WTC11 (cell line): ENCODE measurements at regions not wholly inside any gene's neighbourhood (a gene's known extent, or its start where the extent isn't known, plus 50 kb on each side); places are given as distances from the start of the nearest gene placed in this dataset.

ENCODE experiments used
- NR1H2 ChIP-seq: sonication (generic); formaldehyde crosslinking; IDR thresholded peaks from 2 replicates; pipeline ENCODE4 v1.9.0; 2021; ENCODE audit warnings: mild to moderate bottlenecking, moderate library complexity, missing genetic modification reagents
- SMAD3 ChIP-seq: sonication (generic); formaldehyde crosslinking; IDR thresholded peaks from 2 replicates; pipeline ENCODE4 v1.8.0; 2022; ENCODE audit warnings: missing genetic modification reagents, mild to moderate bottlenecking, borderline replicate concordance
- TP53 ChIP-seq: sonication (generic); formaldehyde crosslinking; IDR thresholded peaks from 2 replicates; pipeline ENCODE4 v1.8.1; 2023; ENCODE audit warnings: mild to moderate bottlenecking, missing genetic modification reagents
- TF ChIP-seq, protein P1 (sequence below): sonication (generic); formaldehyde crosslinking; IDR thresholded peaks from 2 replicates; pipeline ENCODE4 v1.8.1; 2022; ENCODE audit warnings: mild to moderate bottlenecking, missing genetic modification reagents, moderate library complexity, borderline replicate concordance
- TF ChIP-seq, protein P2 (sequence below): fragments of 200-600 bp; IDR thresholded peaks from 2 replicates; pipeline ENCODE4 v1.8.0; 2022; ENCODE audit warnings: antibody characterized with exemption
- TF ChIP-seq, protein P3 (sequence below): sonication (generic); formaldehyde crosslinking; IDR thresholded peaks from 2 replicates; pipeline ENCODE4 v1.8.1; 2023; ENCODE audit warnings: mild to moderate bottlenecking, missing genetic modification reagents, moderate library complexity
- TF ChIP-seq, protein P4 (sequence below): sonication (generic); formaldehyde crosslinking; IDR thresholded peaks from 2 replicates; pipeline ENCODE4 v1.8.1; 2023; ENCODE audit warnings: mild to moderate bottlenecking, missing genetic modification reagents
- TF ChIP-seq, protein P5 (sequence below): sonication (generic); formaldehyde crosslinking; IDR thresholded peaks from 2 replicates; pipeline ENCODE4 v1.8.1; 2023; ENCODE audit warnings: mild to moderate bottlenecking, missing genetic modification reagents, moderate library complexity
- TF ChIP-seq, protein P6 (sequence below): sonication (generic); formaldehyde crosslinking; conservative IDR thresholded peaks from 2 replicates; pipeline ENCODE4 v1.8.1; 2022; ENCODE audit warnings: mild to moderate bottlenecking, missing genetic modification reagents
- TF ChIP-seq, protein P7 (sequence below): sonication (generic); formaldehyde crosslinking; IDR thresholded peaks from 2 replicates; pipeline ENCODE4 v1.8.1; 2022; ENCODE audit warnings: low read depth, missing genetic modification reagents, borderline replicate concordance
- TF ChIP-seq, protein P8 (sequence below): sonication (generic); formaldehyde crosslinking; IDR thresholded peaks from 2 replicates; pipeline ENCODE4 v1.8.0; 2023; ENCODE audit warnings: missing genetic modification reagents, mild to moderate bottlenecking, borderline replicate concordance
- TF ChIP-seq, protein P9 (sequence below): fragments of 250-450 bp; sonication (Bioruptor Pico); IDR thresholded peaks from 2 replicates; pipeline ENCODE4 v1.9.0; 2021; ENCODE audit warnings: mild to moderate bottlenecking, borderline replicate concordance

DNA sequence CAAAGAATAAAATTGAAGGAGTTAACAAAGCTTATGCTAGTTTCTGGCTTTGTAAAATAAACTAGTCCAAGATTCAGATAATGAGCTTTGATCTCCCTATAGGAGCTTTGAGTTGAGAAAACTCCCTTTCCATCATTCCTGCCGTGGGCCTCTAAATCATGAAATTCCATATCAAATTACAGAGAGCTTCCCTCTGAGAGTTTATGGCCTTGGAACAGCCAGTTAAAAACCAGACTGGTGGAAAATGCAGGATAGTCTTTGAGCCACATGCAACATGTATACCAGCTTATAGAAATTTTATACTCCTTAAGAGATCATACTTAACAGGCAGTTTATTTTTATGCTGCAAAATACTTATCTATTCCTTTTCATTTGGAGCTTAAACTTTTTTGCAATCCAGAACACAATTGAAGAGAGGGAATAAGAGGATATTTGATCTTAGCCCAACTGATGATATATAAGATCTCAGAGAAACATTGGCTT lies 175.8 kb upstream of the ATP2B1 start:
- TF ChIP-seq, protein P1, sequence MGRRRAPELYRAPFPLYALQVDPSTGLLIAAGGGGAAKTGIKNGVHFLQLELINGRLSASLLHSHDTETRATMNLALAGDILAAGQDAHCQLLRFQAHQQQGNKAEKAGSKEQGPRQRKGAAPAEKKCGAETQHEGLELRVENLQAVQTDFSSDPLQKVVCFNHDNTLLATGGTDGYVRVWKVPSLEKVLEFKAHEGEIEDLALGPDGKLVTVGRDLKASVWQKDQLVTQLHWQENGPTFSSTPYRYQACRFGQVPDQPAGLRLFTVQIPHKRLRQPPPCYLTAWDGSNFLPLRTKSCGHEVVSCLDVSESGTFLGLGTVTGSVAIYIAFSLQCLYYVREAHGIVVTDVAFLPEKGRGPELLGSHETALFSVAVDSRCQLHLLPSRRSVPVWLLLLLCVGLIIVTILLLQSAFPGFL (CRISPR knock-in tag): no peak
- TF ChIP-seq, protein P2, sequence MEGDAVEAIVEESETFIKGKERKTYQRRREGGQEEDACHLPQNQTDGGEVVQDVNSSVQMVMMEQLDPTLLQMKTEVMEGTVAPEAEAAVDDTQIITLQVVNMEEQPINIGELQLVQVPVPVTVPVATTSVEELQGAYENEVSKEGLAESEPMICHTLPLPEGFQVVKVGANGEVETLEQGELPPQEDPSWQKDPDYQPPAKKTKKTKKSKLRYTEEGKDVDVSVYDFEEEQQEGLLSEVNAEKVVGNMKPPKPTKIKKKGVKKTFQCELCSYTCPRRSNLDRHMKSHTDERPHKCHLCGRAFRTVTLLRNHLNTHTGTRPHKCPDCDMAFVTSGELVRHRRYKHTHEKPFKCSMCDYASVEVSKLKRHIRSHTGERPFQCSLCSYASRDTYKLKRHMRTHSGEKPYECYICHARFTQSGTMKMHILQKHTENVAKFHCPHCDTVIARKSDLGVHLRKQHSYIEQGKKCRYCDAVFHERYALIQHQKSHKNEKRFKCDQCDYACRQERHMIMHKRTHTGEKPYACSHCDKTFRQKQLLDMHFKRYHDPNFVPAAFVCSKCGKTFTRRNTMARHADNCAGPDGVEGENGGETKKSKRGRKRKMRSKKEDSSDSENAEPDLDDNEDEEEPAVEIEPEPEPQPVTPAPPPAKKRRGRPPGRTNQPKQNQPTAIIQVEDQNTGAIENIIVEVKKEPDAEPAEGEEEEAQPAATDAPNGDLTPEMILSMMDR: no peak
- TF ChIP-seq, protein P3, sequence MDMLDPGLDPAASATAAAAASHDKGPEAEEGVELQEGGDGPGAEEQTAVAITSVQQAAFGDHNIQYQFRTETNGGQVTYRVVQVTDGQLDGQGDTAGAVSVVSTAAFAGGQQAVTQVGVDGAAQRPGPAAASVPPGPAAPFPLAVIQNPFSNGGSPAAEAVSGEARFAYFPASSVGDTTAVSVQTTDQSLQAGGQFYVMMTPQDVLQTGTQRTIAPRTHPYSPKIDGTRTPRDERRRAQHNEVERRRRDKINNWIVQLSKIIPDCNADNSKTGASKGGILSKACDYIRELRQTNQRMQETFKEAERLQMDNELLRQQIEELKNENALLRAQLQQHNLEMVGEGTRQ: no peak
- TF ChIP-seq, protein P4, sequence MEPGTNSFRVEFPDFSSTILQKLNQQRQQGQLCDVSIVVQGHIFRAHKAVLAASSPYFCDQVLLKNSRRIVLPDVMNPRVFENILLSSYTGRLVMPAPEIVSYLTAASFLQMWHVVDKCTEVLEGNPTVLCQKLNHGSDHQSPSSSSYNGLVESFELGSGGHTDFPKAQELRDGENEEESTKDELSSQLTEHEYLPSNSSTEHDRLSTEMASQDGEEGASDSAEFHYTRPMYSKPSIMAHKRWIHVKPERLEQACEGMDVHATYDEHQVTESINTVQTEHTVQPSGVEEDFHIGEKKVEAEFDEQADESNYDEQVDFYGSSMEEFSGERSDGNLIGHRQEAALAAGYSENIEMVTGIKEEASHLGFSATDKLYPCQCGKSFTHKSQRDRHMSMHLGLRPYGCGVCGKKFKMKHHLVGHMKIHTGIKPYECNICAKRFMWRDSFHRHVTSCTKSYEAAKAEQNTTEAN (CRISPR knock-in tag): no peak
- no peak for TF ChIP-seq TP53 (CRISPR knock-in tag)
- TF ChIP-seq, protein P5, sequence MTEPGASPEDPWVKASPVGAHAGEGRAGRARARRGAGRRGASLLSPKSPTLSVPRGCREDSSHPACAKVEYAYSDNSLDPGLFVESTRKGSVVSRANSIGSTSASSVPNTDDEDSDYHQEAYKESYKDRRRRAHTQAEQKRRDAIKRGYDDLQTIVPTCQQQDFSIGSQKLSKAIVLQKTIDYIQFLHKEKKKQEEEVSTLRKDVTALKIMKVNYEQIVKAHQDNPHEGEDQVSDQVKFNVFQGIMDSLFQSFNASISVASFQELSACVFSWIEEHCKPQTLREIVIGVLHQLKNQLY (CRISPR knock-in tag): no peak
- TF ChIP-seq, protein P6, sequence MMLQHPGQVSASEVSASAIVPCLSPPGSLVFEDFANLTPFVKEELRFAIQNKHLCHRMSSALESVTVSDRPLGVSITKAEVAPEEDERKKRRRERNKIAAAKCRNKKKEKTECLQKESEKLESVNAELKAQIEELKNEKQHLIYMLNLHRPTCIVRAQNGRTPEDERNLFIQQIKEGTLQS (CRISPR knock-in tag): no peak
- TF ChIP-seq, protein P7, sequence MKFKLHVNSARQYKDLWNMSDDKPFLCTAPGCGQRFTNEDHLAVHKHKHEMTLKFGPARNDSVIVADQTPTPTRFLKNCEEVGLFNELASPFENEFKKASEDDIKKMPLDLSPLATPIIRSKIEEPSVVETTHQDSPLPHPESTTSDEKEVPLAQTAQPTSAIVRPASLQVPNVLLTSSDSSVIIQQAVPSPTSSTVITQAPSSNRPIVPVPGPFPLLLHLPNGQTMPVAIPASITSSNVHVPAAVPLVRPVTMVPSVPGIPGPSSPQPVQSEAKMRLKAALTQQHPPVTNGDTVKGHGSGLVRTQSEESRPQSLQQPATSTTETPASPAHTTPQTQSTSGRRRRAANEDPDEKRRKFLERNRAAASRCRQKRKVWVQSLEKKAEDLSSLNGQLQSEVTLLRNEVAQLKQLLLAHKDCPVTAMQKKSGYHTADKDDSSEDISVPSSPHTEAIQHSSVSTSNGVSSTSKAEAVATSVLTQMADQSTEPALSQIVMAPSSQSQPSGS: no peak
- TF ChIP-seq, protein P8, sequence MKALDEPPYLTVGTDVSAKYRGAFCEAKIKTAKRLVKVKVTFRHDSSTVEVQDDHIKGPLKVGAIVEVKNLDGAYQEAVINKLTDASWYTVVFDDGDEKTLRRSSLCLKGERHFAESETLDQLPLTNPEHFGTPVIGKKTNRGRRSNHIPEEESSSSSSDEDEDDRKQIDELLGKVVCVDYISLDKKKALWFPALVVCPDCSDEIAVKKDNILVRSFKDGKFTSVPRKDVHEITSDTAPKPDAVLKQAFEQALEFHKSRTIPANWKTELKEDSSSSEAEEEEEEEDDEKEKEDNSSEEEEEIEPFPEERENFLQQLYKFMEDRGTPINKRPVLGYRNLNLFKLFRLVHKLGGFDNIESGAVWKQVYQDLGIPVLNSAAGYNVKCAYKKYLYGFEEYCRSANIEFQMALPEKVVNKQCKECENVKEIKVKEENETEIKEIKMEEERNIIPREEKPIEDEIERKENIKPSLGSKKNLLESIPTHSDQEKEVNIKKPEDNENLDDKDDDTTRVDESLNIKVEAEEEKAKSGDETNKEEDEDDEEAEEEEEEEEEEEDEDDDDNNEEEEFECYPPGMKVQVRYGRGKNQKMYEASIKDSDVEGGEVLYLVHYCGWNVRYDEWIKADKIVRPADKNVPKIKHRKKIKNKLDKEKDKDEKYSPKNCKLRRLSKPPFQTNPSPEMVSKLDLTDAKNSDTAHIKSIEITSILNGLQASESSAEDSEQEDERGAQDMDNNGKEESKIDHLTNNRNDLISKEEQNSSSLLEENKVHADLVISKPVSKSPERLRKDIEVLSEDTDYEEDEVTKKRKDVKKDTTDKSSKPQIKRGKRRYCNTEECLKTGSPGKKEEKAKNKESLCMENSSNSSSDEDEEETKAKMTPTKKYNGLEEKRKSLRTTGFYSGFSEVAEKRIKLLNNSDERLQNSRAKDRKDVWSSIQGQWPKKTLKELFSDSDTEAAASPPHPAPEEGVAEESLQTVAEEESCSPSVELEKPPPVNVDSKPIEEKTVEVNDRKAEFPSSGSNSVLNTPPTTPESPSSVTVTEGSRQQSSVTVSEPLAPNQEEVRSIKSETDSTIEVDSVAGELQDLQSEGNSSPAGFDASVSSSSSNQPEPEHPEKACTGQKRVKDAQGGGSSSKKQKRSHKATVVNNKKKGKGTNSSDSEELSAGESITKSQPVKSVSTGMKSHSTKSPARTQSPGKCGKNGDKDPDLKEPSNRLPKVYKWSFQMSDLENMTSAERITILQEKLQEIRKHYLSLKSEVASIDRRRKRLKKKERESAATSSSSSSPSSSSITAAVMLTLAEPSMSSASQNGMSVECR: no peak
- no peak for TF ChIP-seq SMAD3 (CRISPR knock-in tag)
- TF ChIP-seq, protein P9, sequence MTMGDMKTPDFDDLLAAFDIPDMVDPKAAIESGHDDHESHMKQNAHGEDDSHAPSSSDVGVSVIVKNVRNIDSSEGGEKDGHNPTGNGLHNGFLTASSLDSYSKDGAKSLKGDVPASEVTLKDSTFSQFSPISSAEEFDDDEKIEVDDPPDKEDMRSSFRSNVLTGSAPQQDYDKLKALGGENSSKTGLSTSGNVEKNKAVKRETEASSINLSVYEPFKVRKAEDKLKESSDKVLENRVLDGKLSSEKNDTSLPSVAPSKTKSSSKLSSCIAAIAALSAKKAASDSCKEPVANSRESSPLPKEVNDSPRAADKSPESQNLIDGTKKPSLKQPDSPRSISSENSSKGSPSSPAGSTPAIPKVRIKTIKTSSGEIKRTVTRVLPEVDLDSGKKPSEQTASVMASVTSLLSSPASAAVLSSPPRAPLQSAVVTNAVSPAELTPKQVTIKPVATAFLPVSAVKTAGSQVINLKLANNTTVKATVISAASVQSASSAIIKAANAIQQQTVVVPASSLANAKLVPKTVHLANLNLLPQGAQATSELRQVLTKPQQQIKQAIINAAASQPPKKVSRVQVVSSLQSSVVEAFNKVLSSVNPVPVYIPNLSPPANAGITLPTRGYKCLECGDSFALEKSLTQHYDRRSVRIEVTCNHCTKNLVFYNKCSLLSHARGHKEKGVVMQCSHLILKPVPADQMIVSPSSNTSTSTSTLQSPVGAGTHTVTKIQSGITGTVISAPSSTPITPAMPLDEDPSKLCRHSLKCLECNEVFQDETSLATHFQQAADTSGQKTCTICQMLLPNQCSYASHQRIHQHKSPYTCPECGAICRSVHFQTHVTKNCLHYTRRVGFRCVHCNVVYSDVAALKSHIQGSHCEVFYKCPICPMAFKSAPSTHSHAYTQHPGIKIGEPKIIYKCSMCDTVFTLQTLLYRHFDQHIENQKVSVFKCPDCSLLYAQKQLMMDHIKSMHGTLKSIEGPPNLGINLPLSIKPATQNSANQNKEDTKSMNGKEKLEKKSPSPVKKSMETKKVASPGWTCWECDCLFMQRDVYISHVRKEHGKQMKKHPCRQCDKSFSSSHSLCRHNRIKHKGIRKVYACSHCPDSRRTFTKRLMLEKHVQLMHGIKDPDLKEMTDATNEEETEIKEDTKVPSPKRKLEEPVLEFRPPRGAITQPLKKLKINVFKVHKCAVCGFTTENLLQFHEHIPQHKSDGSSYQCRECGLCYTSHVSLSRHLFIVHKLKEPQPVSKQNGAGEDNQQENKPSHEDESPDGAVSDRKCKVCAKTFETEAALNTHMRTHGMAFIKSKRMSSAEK: no peak
- no peak for TF ChIP-seq NR1H2 (CRISPR knock-in tag)
